ENCODE measurements at regions not wholly inside any gene's neighbourhood (a gene's known extent, or its start where the extent isn't known, plus 50 kb on each side); places are given as distances from the start of the nearest gene placed in this dataset.

DNA sequence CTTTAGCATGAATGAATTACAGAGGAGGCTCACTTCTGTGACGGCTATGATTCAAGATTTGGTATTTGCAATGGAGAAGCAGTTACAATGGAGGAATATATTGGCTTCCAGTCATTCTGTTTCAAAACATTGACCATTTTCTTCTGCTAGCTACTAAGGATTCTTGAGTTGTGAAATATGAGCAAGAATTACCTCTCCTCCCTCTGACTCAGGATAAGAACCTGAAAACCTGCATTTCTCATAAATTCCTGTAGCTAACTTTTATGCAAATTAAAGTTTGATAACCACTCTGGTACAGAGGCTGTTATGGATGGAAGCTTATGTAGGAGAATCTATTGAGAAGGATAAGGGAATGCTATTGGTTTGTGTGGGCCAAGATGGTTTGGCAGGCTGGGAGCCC is 84.1 kb upstream of the MYRIP start:
- TF ChIP-seq HMG20A (CRISPR knock-in tag; conservative IDR thresholded peaks at IDR 0.05): no peak
- TF ChIP-seq, protein P1, sequence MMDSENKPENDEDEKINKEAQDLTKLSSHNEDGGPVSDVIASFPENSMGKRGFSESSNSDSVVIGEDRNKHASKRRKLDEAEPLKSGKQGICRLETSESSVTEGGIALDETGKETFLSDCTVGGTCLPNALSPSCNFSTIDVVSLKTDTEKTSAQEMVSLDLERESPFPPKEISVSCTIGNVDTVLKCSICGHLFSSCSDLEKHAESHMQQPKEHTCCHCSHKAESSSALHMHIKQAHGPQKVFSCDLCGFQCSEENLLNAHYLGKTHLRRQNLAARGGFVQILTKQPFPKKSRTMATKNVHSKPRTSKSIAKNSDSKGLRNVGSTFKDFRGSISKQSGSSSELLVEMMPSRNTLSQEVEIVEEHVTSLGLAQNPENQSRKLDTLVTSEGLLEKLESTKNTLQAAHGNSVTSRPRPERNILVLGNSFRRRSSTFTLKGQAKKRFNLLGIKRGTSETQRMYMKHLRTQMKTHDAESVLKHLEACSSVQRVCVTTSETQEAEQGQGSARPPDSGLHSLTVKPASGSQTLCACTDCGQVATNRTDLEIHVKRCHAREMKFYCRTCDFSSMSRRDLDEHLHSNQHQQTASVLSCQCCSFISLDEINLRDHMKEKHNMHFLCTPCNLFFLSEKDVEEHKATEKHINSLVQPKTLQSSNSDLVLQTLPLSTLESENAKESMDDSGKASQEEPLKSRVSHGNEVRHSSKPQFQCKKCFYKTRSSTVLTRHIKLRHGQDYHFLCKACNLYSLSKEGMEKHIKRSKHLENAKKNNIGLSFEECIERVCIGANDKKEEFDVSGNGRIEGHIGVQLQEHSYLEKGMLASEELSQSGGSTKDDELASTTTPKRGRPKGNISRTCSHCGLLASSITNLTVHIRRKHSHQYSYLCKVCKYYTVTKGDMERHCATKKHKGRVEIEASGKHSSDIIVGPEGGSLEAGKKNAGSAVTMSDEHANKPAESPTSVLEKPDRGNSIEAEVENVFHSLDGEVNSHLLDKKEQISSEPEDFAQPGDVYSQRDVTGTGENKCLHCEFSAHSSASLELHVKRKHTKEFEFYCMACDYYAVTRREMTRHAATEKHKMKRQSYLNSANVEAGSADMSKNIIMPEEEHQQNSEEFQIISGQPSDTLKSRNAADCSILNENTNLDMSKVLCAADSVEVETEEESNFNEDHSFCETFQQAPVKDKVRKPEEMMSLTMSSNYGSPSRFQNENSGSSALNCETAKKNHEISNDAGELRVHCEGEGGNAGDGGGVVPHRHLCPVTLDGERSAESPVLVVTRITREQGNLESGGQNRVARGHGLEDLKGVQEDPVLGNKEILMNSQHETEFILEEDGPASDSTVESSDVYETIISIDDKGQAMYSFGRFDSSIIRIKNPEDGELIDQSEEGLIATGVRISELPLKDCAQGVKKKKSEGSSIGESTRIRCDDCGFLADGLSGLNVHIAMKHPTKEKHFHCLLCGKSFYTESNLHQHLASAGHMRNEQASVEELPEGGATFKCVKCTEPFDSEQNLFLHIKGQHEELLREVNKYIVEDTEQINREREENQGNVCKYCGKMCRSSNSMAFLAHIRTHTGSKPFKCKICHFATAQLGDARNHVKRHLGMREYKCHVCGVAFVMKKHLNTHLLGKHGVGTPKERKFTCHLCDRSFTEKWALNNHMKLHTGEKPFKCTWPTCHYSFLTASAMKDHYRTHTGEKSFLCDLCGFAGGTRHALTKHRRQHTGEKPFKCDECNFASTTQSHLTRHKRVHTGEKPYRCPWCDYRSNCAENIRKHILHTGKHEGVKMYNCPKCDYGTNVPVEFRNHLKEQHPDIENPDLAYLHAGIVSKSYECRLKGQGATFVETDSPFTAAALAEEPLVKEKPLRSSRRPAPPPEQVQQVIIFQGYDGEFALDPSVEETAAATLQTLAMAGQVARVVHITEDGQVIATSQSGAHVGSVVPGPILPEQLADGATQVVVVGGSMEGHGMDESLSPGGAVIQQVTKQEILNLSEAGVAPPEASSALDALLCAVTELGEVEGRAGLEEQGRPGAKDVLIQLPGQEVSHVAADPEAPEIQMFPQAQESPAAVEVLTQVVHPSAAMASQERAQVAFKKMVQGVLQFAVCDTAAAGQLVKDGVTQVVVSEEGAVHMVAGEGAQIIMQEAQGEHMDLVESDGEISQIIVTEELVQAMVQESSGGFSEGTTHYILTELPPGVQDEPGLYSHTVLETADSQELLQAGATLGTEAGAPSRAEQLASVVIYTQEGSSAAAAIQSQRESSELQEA (IDR thresholded peaks at IDR 0.05; ENCODE audit: low read depth): no peak
- no peak for TF ChIP-seq BRCA1 (IDR thresholded peaks at IDR 0.05)
- TF ChIP-seq BRCA1 (CRISPR knock-in tag; IDR thresholded peaks at IDR 0.05): no peak
- no peak for TF ChIP-seq NR1H2 (CRISPR knock-in tag; IDR thresholded peaks at IDR 0.05)
- TF ChIP-seq HMGN3 (IDR thresholded peaks at IDR 0.05; ENCODE audit: borderline replicate concordance, extremely low read depth, insufficient read length, low read depth, low read length): no peak
- TF ChIP-seq ZEB2 (IDR thresholded peaks at IDR 0.05): no peak
- TF ChIP-seq ZNF12 (CRISPR knock-in tag; IDR thresholded peaks at IDR 0.05): no peak
- no peak for TF ChIP-seq HMG20B (CRISPR knock-in tag; IDR thresholded peaks at IDR 0.05)
- TF ChIP-seq ZNF592 (IDR thresholded peaks at IDR 0.05): no peak
- POLR2A ChIA-PET: no interaction called here
- Histone ChIP-seq H3K79me2 (ENCODE audit: control insufficient read depth, insufficient read depth, low read length) (no peaks in the 10 kb centered on the region), H3K27ac (ENCODE audit: extremely low read depth, low read depth, low read length) (no peak overlapping the region), H4K20me1 (replicated peaks; ENCODE audit: control insufficient read depth, insufficient read depth, low read length) (no peaks in the 10 kb centered on the region), H3K4me1 (replicated peaks in 1 of 2; ENCODE audit: control insufficient read depth in 2 of 2, insufficient read depth in 2 of 2, low read length in 2 of 2) (no peaks in the 10 kb centered on the region), H3K27me3 (ENCODE audit: control insufficient read depth in 2 of 2, insufficient read depth in 2 of 2, low read length in 2 of 2) (no peaks in the 10 kb centered on the region; a peak in 1 of 5 replicates), H2AFZ (ENCODE audit: low read depth, low read length) (no peak overlapping the region), H3K9ac (ENCODE audit: insufficient read depth in 1 of 2, low read depth in 2 of 2, low read length in 2 of 2) (no peak overlapping the region), H3K36me3 (ENCODE audit: control insufficient read depth, insufficient read depth, low read length) (no peaks in the 10 kb centered on the region), H3K4me2 (ENCODE audit: insufficient read depth, low read length) (no peak overlapping the region), H3K4me3 (no peak overlapping the region), H3K9me3 (replicated peaks; ENCODE audit: control insufficient read depth, insufficient read depth, low read depth, low read length) (no peaks in the 10 kb centered on the region), H3K9me1 (ENCODE audit: control insufficient read depth, insufficient read depth, low read length) (no peaks in the 10 kb centered on the region)
- 0% methylated on average over 1 of the region's 1 CpG for WGBS (ENCODE audit: insufficient coverage, low coverage, missing lambda C conversion rate)
- CTCF ChIA-PET (ENCODE audit: low intra/inter-chr PET ratio): no interaction called here
- no peak for DNase-seq (ENCODE audit: extremely low read depth in 1 of 4, low spot score in 3 of 4)
- in situ Hi-C loops (cut with MboI) (no loop called here), intact Hi-C loops (cut with micrococcal nuclease) (loop anchor here (2.0 to 5.0 kb wide), 2 partner anchors 183 to 265 kb away; no protein-coding TSS in a partner anchor)
- ATAC-seq: no peak
- no TSS peak for BruUV-seq (replicated peaks)
- no peak for FAIRE-seq

All from K562 (cell line).